ENCODE measurements at regions not wholly inside any gene's neighbourhood (a gene's known extent, or its start where the extent isn't known, plus 50 kb on each side); places are given as distances from the start of the nearest gene placed in this dataset.

GRCh38 chr4:26161030-26161824 lies 159.6 kb upstream of the RBPJ start:
- in situ Hi-C loops (cut with MboI; ENCODE audit: low sequenced_read_pairs): no loop called here

- in situ Hi-C loops (cut with MboI; ENCODE audit: low sequenced_read_pairs): no loop called here
Observed at GRCh38 chr4:26162101-26162500, 158.7 kb upstream of the RBPJ start.

GRCh38 chr4:26163425-26164362 lies 157.1 kb upstream of the RBPJ start:
- in situ Hi-C loops (cut with MboI; ENCODE audit: low sequenced_read_pairs): no loop called here

GRCh38 chr4:26171501-26171900 lies 149.3 kb upstream of the RBPJ start:
- in situ Hi-C loops (cut with MboI; ENCODE audit: low sequenced_read_pairs): no loop called here

- in situ Hi-C loops (cut with MboI; ENCODE audit: low sequenced_read_pairs): no loop called here
Observed at GRCh38 chr4:26171941-26172340, 148.9 kb upstream of the RBPJ start.

GRCh38 chr4:26173619-26174018 lies 147.2 kb upstream of the RBPJ start:
- in situ Hi-C loops (cut with MboI; ENCODE audit: low sequenced_read_pairs): no loop called here

- in situ Hi-C loops (cut with MboI; ENCODE audit: low sequenced_read_pairs): no loop called here
Observed at GRCh38 chr4:26174027-26174426, 146.8 kb upstream of the RBPJ start.

- in situ Hi-C loops (cut with MboI; ENCODE audit: low sequenced_read_pairs): no loop called here
Observed at GRCh38 chr4:26175006-26175786, 145.6 kb upstream of the RBPJ start.

- in situ Hi-C loops (cut with MboI; ENCODE audit: low sequenced_read_pairs): no loop called here
Observed at GRCh38 chr4:26175905-26176470, 144.8 kb upstream of the RBPJ start.

GRCh38 chr4:26176598-26177149 lies 144.1 kb upstream of the RBPJ start:
- in situ Hi-C loops (cut with MboI; ENCODE audit: low sequenced_read_pairs): no loop called here

GRCh38 chr4:26178854-26179253 lies 142.0 kb upstream of the RBPJ start:
- in situ Hi-C loops (cut with MboI; ENCODE audit: low sequenced_read_pairs): no loop called here

- in situ Hi-C loops (cut with MboI; ENCODE audit: low sequenced_read_pairs): no loop called here
Observed at GRCh38 chr4:26179316-26179760, 141.5 kb upstream of the RBPJ start.

GRCh38 chr4:26181616-26182015 lies 139.2 kb upstream of the RBPJ start:
- in situ Hi-C loops (cut with MboI; ENCODE audit: low sequenced_read_pairs): no loop called here

GRCh38 chr4:26183017-26183416 lies 137.8 kb upstream of the RBPJ start:
- in situ Hi-C loops (cut with MboI; ENCODE audit: low sequenced_read_pairs): no loop called here

GRCh38 chr4:26185436-26185835 lies 135.4 kb upstream of the RBPJ start:
- in situ Hi-C loops (cut with MboI; ENCODE audit: low sequenced_read_pairs): no loop called here

- in situ Hi-C loops (cut with MboI; ENCODE audit: low sequenced_read_pairs): no loop called here
Observed at GRCh38 chr4:26191353-26191752, 129.5 kb upstream of the RBPJ start.

GRCh38 chr4:26192899-26193869 lies 127.6 kb upstream of the RBPJ start:
- in situ Hi-C loops (cut with MboI; ENCODE audit: low sequenced_read_pairs): no loop called here

GRCh38 chr4:26194764-26195163 lies 126.0 kb upstream of the RBPJ start:
- in situ Hi-C loops (cut with MboI; ENCODE audit: low sequenced_read_pairs): no loop called here

GRCh38 chr4:26196567-26196966 lies 124.2 kb upstream of the RBPJ start:
- in situ Hi-C loops (cut with MboI; ENCODE audit: low sequenced_read_pairs): no loop called here

All from HL-60/S4 (cell line).